Esophagus muscularis mucosa (tissue), 3 donors: ENCODE measurements at regions not wholly inside any gene's neighbourhood (a gene's known extent, or its start where the extent isn't known, plus 50 kb on each side); places are given as distances from the start of the nearest gene placed in this dataset.

Experiments used
- POLR2A ChIP-seq: fragments of 450-650 bp; IDR thresholded peaks from one replicate; pipeline ENCODE4 v1.6.1; 2017; ENCODE audit warnings: antibody characterized with exemption, moderate library complexity, mild to moderate bottlenecking, low read depth
- POLR2AphosphoS5 ChIP-seq, 2 donors: sonication (generic); formaldehyde crosslinking; IDR thresholded peaks; one replicate each; pipeline ENCODE4 v1.6.1; 2017; ENCODE audit warnings: antibody characterized with exemption in 2 of 2
- TF ChIP-seq, protein P1 (sequence below), 3 experiments: fragments of 200-600 bp in 2 of 3; fragments of 450-650 bp in 1 of 3; sonication (generic) in 2 of 3; IDR thresholded peaks; one replicate each; pipeline ENCODE4 v1.5.1; 2017 to 2019; ENCODE audit warnings: antibody characterized with exemption in 3 of 3, mild to moderate bottlenecking in 2 of 3, moderate library complexity in 1 of 3

DNA sequence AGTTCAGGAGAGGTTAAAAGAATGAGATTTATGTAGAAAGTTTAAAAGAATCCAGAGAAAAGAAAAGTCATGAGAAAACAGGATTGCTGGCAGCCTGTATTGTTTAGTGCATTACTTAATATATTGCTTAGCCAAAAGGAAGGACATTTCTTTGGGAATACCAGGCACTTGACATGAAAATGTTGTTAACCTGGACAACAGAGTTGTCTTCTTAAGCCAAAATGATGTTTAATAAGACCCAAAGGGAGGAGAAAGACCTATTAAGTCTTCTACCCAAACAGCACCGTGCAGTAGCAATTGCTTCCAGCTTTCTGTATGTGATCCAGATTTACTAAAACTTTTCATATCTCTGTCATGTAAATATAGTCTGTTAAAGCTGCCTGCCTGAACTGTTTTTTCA, 74.0 kb upstream of the PRLR start:
- TF ChIP-seq POLR2AphosphoS5 (IDR thresholded peaks at IDR 0.05): no peak
- TF ChIP-seq, protein P1, sequence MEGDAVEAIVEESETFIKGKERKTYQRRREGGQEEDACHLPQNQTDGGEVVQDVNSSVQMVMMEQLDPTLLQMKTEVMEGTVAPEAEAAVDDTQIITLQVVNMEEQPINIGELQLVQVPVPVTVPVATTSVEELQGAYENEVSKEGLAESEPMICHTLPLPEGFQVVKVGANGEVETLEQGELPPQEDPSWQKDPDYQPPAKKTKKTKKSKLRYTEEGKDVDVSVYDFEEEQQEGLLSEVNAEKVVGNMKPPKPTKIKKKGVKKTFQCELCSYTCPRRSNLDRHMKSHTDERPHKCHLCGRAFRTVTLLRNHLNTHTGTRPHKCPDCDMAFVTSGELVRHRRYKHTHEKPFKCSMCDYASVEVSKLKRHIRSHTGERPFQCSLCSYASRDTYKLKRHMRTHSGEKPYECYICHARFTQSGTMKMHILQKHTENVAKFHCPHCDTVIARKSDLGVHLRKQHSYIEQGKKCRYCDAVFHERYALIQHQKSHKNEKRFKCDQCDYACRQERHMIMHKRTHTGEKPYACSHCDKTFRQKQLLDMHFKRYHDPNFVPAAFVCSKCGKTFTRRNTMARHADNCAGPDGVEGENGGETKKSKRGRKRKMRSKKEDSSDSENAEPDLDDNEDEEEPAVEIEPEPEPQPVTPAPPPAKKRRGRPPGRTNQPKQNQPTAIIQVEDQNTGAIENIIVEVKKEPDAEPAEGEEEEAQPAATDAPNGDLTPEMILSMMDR (IDR thresholded peaks at IDR 0.05): no peak
- TF ChIP-seq POLR2A: no peak
